ENCODE measurements at regions not wholly inside any gene's neighbourhood (a gene's known extent, or its start where the extent isn't known, plus 50 kb on each side); places are given as distances from the start of the nearest gene placed in this dataset.

GRCh38 chr10:120683454-120683853 lies 167.7 kb upstream of the WDR11 start:
- Histone ChIP-seq H3K4me1 (no peaks in the 10 kb centered on the region), H3K36me3 (no peaks in the 10 kb centered on the region), H3K27me3 (no peaks in the 10 kb centered on the region), H3K9me3 (peaks cover 0 to 3% (median under 1%) of the 10 kb centered on the region in 4 donors), H3K4me3 (no peak overlapping the region), H3K27ac (no peak overlapping the region)
- TF ChIP-seq POLR2A (IDR thresholded peaks at IDR 0.05) (no peak), POLR2AphosphoS5 (IDR thresholded peaks at IDR 0.05) (no peak), CTCF (IDR thresholded peaks at IDR 0.05) (no peak)
- intact Hi-C loops (cut with DNase I; ENCODE audit: low total_unique reads), result no loop called here
- no peak for DNase-seq
- WGBS, 5 donors, result 82 to 95% (median 87%) methylated on average over 2 of the region's 2 CpGs

GRCh38 chr10:120684226-120684625 lies 166.9 kb upstream of the WDR11 start:
- no peak overlapping the region for H3K4me3 ChIP-seq
- intact Hi-C loops (cut with DNase I; ENCODE audit: low total_unique reads), result no loop called here
- H3K36me3 ChIP-seq, result no peaks in the 10 kb centered on the region
- no peak overlapping the region for H3K27ac ChIP-seq
- DNase-seq, result no peak
- H3K9me3 ChIP-seq, result no peaks in the 10 kb centered on the region
- TF ChIP-seq CTCF (IDR thresholded peaks at IDR 0.05), result no peak
- TF ChIP-seq POLR2AphosphoS5 (IDR thresholded peaks at IDR 0.05), result no peak
- TF ChIP-seq POLR2A (IDR thresholded peaks at IDR 0.05), result no peak
- no peak for TF ChIP-seq EP300 (IDR thresholded peaks at IDR 0.05)
- no peaks in the 10 kb centered on the region for H3K27me3 ChIP-seq
- no peaks in the 10 kb centered on the region for H3K4me1 ChIP-seq
- 4 to 27% (median 17%) methylated on average over 3 to 5 of the region's 5 CpGs for WGBS, 5 donors

GRCh38 chr10:120685136-120685535 lies 166.0 kb upstream of the WDR11 start:
- Histone ChIP-seq H3K27ac (no peak overlapping the region), H3K4me1 (no peaks in the 10 kb centered on the region), H3K4me3 (no peak overlapping the region), H3K27me3 (no peaks in the 10 kb centered on the region), H3K36me3 (no peaks in the 10 kb centered on the region), H3K9me3 (no peaks in the 10 kb centered on the region)
- 30 to 45% (median 43%) methylated on average over 4 of the region's 4 CpGs for WGBS, 5 donors
- intact Hi-C loops (cut with DNase I; ENCODE audit: low total_unique reads), result no loop called here
- TF ChIP-seq POLR2AphosphoS5 (IDR thresholded peaks at IDR 0.05), result no peak
- DNase-seq, result no peak

GRCh38 chr10:120688928-120689327 lies 162.2 kb upstream of the WDR11 start:
- 78 to 94% (median 90%) methylated on average over 1 of the region's 1 CpG for WGBS, 5 donors
- no peaks in the 10 kb centered on the region for H3K36me3 ChIP-seq
- no peaks in the 10 kb centered on the region for H3K27me3 ChIP-seq
- no peak overlapping the region for H3K4me3 ChIP-seq
- peaks cover 0 to 6% (median 0%) of the 10 kb centered on the region in 4 donors for H3K9me3 ChIP-seq
- no peak for TF ChIP-seq EP300 (IDR thresholded peaks at IDR 0.05)
- no peak for TF ChIP-seq POLR2AphosphoS5 (IDR thresholded peaks at IDR 0.05)
- TF ChIP-seq CTCF (IDR thresholded peaks at IDR 0.05), result no peak
- no peak for TF ChIP-seq POLR2A (IDR thresholded peaks at IDR 0.05)
- no peak overlapping the region for H3K27ac ChIP-seq
- intact Hi-C loops (cut with DNase I; ENCODE audit: low total_unique reads), result no loop called here
- DNase-seq, result peak in 1 of 2 donors; percentile 9
- H3K4me1 ChIP-seq, result no peaks in the 10 kb centered on the region

- H3K4me1 ChIP-seq, result no peaks in the 10 kb centered on the region
- no peak overlapping the region for H3K4me3 ChIP-seq
- H3K9me3 ChIP-seq, result peaks cover 0 to 10% (median 4%) of the 10 kb centered on the region in 4 donors
- 75 to 85% (median 77%) methylated on average over 2 of the region's 2 CpGs for WGBS, 5 donors
- H3K27ac ChIP-seq, result no peak overlapping the region
- H3K36me3 ChIP-seq, result no peaks in the 10 kb centered on the region
- intact Hi-C loops (cut with DNase I; ENCODE audit: low total_unique reads), result no loop called here
- no peaks in the 10 kb centered on the region for H3K27me3 ChIP-seq
- DNase-seq, result peak in 1 of 2 donors; percentile 3
- no peak for TF ChIP-seq POLR2A (IDR thresholded peaks at IDR 0.05)
- no peak for TF ChIP-seq POLR2AphosphoS5 (IDR thresholded peaks at IDR 0.05)
- no peak for TF ChIP-seq CTCF (IDR thresholded peaks at IDR 0.05)
- TF ChIP-seq EP300 (IDR thresholded peaks at IDR 0.05), result no peak
Measured at GRCh38 chr10:120689777-120690529, 161.2 kb upstream of the WDR11 start.

Data from stomach (tissue), 8 donors.